Esophagus muscularis mucosa (tissue), 3 donors: ENCODE measurements at regions not wholly inside any gene's neighbourhood (a gene's known extent, or its start where the extent isn't known, plus 50 kb on each side); places are given as distances from the start of the nearest gene placed in this dataset.

ENCODE experiments used
- CTCF ChIP-seq, 3 experiments: fragments of 200-600 bp in 2 of 3; fragments of 450-650 bp in 1 of 3; sonication (generic) in 2 of 3; IDR thresholded peaks; one replicate each; pipeline ENCODE4 v1.5.1; 2017 to 2019; ENCODE audit warnings: antibody characterized with exemption in 3 of 3, mild to moderate bottlenecking in 2 of 3, moderate library complexity in 1 of 3
- POLR2A ChIP-seq: fragments of 450-650 bp; IDR thresholded peaks from one replicate; pipeline ENCODE4 v1.6.1; 2017; ENCODE audit warnings: antibody characterized with exemption, moderate library complexity, mild to moderate bottlenecking, low read depth

DNA sequence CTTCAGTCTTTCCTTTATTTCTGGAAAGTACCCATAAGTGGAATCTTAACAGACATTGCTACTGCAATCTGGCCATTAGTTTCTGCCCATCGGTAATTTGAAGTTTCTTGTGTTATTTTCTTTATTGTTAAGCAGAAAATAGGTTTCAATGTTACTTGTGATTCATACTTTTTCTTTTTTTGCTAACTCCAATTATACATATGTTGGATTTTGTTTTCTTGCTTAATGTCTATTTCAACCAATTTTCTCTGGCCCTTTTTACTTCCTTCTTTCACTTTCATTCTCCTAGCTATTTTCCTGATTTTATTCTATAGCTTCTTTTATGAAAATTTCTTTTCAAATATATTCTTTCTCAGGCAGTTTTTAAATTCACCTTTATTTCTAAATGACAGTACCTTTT is 457.4 kb downstream of the TCERG1L start:
- TF ChIP-seq CTCF (IDR thresholded peaks at IDR 0.05) = no peak
- no peak for TF ChIP-seq POLR2A
